Epithelial cell of esophagus (primary cell): ENCODE measurements at regions not wholly inside any gene's neighbourhood (a gene's known extent, or its start where the extent isn't known, plus 50 kb on each side); places are given as distances from the start of the nearest gene placed in this dataset.

Experiments
- DNase-seq: peaks from one replicate; pipeline ENCODE4 v3.0.0; 2010; ENCODE audit warnings: low read depth
- H3K4me3 ChIP-seq: 2 replicates; pipeline ENCODE4 v1.5.1; 2011; ENCODE audit warnings: mild to moderate bottlenecking, low read length, control low read depth
- TF ChIP-seq, protein P1 (sequence below): IDR thresholded peaks from 2 replicates; pipeline ENCODE4 v1.5.1; 2011; ENCODE audit warnings: low read depth, mild to moderate bottlenecking, low read length, control low read depth, inconsistent platforms; ENCODE audit not compliant: insufficient read depth; ENCODE audit errors: missing control alignments

DNA sequence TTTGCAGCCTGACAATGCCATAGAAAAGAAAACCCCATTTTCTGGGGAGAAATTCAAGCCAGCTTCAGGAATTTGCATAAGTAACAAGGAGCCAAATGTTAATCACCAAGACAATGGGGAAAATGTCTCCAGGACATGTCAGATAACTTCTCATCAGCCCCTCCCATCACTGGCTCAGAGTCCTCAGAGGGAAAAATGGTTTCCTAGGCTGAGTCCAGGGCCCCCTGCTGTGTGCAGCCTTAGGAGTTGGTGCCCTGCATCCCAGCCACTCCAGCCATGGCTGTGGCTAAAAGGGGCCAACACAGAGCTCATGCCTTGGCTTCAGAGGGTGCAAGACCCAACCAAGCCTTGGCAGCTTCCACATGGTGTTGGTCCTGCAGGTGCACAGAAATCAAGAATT is 63.7 kb upstream of the FANCL start:
- H3K4me3 ChIP-seq, result no peak overlapping the region
- DNase-seq, result no peak

DNA sequence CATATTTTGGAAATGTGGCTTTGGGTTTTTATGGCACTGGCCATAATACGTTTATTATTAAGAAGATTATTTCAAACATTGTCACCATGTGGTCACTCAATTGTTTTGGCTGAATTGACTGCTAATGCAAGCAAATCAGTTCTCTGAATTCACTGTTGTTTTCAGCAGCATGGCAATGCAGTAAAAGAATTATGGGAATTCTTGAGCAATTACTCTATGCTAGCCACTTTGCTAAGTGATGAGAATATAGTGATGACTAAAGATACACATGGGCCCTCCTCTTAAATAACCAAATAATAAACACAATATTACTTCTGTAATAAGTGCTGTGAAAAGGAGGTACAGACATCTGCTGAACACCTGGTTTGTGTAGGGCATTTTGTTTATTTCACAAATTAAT is 58.0 kb upstream of the FANCL start:
- no peak overlapping the region for H3K4me3 ChIP-seq
- TF ChIP-seq, protein P1, sequence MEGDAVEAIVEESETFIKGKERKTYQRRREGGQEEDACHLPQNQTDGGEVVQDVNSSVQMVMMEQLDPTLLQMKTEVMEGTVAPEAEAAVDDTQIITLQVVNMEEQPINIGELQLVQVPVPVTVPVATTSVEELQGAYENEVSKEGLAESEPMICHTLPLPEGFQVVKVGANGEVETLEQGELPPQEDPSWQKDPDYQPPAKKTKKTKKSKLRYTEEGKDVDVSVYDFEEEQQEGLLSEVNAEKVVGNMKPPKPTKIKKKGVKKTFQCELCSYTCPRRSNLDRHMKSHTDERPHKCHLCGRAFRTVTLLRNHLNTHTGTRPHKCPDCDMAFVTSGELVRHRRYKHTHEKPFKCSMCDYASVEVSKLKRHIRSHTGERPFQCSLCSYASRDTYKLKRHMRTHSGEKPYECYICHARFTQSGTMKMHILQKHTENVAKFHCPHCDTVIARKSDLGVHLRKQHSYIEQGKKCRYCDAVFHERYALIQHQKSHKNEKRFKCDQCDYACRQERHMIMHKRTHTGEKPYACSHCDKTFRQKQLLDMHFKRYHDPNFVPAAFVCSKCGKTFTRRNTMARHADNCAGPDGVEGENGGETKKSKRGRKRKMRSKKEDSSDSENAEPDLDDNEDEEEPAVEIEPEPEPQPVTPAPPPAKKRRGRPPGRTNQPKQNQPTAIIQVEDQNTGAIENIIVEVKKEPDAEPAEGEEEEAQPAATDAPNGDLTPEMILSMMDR, result no peak
- no peak for DNase-seq

More for the DNA sequence above, 63.7 kb upstream of the FANCL start:
- TF ChIP-seq, protein P1, result no peak

DNA sequence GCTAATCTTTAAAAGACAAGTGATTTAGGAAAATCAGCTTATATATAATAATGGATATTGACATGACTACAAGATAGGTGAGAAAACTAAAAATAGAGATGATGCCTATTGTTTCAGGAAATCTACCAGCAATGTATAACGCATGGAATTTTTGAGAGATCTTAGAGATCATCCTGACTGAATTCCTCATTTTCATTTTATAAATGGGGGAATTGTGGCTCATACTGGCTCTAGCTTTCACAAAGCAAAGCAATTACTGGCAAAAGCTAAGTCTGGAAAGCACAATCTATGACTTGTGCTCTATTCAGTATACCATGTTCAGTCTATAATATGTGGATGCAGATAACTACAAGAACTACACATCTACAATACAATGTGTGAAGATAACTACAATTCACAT is 51.9 kb upstream of the FANCL start:
- no peak for DNase-seq
- TF ChIP-seq, protein P1, result no peak
- H3K4me3 ChIP-seq, result no peak overlapping the region

DNA sequence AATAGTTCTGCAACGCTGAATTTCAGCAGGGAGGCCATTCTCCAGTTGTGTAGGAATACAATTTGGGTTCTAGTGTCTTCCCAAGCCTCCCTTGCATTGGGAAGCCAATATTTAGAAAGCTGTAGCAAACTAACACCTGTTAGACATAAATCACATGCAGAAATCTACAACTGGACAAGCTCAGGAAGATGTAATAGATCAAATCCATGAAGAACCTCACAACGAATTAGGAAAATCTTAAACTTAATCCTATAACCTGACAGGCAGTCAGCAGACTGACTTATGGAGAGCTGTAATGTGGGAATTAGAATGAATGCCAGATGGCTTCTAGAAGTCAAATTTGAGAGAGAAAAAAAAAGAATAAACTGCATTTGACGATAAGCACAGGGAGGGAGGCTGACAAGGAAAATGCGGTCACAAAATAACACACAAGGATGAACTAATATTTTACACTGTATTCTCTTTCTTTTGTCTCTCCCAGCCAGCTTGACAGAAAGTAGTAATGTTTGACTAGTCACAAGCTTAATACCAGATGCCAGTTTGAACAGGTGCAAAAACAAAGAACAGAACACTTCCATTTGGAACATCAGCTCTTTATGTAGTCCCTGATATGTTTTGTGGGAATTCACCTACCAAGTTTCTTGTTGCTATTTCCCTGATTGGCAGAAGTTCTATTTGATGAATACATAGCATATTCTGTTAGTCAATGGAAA is 50.8 kb upstream of the FANCL start:
- H3K4me3 ChIP-seq, result no peak overlapping the region
- TF ChIP-seq, protein P1, result no peak
- DNase-seq, result no peak
